ENCODE measurements at regions not wholly inside any gene's neighbourhood (a gene's known extent, or its start where the extent isn't known, plus 50 kb on each side); places are given as distances from the start of the nearest gene placed in this dataset.

GRCh38 chr18:10133516-10133915, 219.7 kb downstream of the VAPA start:
- TF ChIP-seq, protein P1, sequence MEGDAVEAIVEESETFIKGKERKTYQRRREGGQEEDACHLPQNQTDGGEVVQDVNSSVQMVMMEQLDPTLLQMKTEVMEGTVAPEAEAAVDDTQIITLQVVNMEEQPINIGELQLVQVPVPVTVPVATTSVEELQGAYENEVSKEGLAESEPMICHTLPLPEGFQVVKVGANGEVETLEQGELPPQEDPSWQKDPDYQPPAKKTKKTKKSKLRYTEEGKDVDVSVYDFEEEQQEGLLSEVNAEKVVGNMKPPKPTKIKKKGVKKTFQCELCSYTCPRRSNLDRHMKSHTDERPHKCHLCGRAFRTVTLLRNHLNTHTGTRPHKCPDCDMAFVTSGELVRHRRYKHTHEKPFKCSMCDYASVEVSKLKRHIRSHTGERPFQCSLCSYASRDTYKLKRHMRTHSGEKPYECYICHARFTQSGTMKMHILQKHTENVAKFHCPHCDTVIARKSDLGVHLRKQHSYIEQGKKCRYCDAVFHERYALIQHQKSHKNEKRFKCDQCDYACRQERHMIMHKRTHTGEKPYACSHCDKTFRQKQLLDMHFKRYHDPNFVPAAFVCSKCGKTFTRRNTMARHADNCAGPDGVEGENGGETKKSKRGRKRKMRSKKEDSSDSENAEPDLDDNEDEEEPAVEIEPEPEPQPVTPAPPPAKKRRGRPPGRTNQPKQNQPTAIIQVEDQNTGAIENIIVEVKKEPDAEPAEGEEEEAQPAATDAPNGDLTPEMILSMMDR (IDR thresholded peaks at IDR 0.05; ENCODE audit: poor library complexity, severe bottlenecking): no peak
- TF ChIP-seq EP300 (conservative IDR thresholded peaks at IDR 0.05; ENCODE audit: poor library complexity, severe bottlenecking) (no peak), TAF1 (IDR thresholded peaks at IDR 0.05; ENCODE audit: low read depth) (no peak), POLR2AphosphoS5 (IDR thresholded peaks at IDR 0.05) (no peak)
